ENCODE measurements at regions not wholly inside any gene's neighbourhood (a gene's known extent, or its start where the extent isn't known, plus 50 kb on each side); places are given as distances from the start of the nearest gene placed in this dataset.
"Not testable (repeated sequence)": the region's sequence is repeated elsewhere in the genome, so short reads cannot be mapped to it uniquely, and the experiment has no call there.

GRCh38 chr6:4725136-4725760 is 51.0 kb upstream of the CDYL start:
- H3K36me3 Mint-ChIP-seq, H3K27ac Mint-ChIP-seq, H3K9me3 Mint-ChIP-seq, DNase-seq, H3K4me3 Mint-ChIP-seq: not testable (repeated sequence)
- Mint-ChIP-seq H3K27me3 (peaks cover 12% of the 10 kb centered on the region), H3K4me1 (peaks cover 13% of the 10 kb centered on the region)

- H3K4me1 Mint-ChIP-seq: peaks cover 13% of the 10 kb centered on the region
- not testable (repeated sequence) for H3K27me3 Mint-ChIP-seq, H3K4me3 Mint-ChIP-seq, DNase-seq, H3K27ac Mint-ChIP-seq, H3K36me3 Mint-ChIP-seq, H3K9me3 Mint-ChIP-seq
Observed at GRCh38 chr6:4724727-4725126, 51.5 kb upstream of the CDYL start.

- no peaks in the 10 kb centered on the region for H3K9me3 Mint-ChIP-seq
- no peak for DNase-seq
- H3K27me3 Mint-ChIP-seq: peaks cover 3% of the 10 kb centered on the region
Observed at GRCh38 chr6:4723383-4723782, 52.8 kb upstream of the CDYL start.

GRCh38 chr6:4721368-4721767 is 54.8 kb upstream of the CDYL start:
- H3K4me3 Mint-ChIP-seq, H3K27me3 Mint-ChIP-seq, H3K4me1 Mint-ChIP-seq, H3K36me3 Mint-ChIP-seq, H3K27ac Mint-ChIP-seq, DNase-seq, H3K9me3 Mint-ChIP-seq: not testable (repeated sequence)

More at GRCh38 chr6:4723383-4723782, 52.8 kb upstream of the CDYL start:
- Mint-ChIP-seq H3K4me3 (no peak overlapping the region), H3K4me1 (peaks cover 13% of the 10 kb centered on the region), H3K36me3 (no peaks in the 10 kb centered on the region), H3K27ac (no peak overlapping the region)

GRCh38 chr6:4719491-4719890 is 56.7 kb upstream of the CDYL start:
- Mint-ChIP-seq H3K9me3 (no peaks in the 10 kb centered on the region), H3K36me3 (no peaks in the 10 kb centered on the region), H3K27ac (no peak overlapping the region), H3K4me3 (no peak overlapping the region), H3K27me3 (peaks cover 3% of the 10 kb centered on the region), H3K4me1 (peaks cover 4% of the 10 kb centered on the region)
- DNase-seq: no peak

GRCh38 chr6:4717856-4718255 is 58.3 kb upstream of the CDYL start:
- Mint-ChIP-seq H3K36me3 (no peaks in the 10 kb centered on the region), H3K27ac (no peak overlapping the region), H3K9me3 (no peaks in the 10 kb centered on the region), H3K27me3 (no peaks in the 10 kb centered on the region), H3K4me1 (peaks cover 4% of the 10 kb centered on the region), H3K4me3 (no peak overlapping the region)
- no peak for DNase-seq

GRCh38 chr6:4717124-4717523 is 59.1 kb upstream of the CDYL start:
- DNase-seq: no peak
- Mint-ChIP-seq H3K4me1 (peaks cover 4% of the 10 kb centered on the region), H3K27me3 (no peaks in the 10 kb centered on the region), H3K27ac (no peak overlapping the region), H3K4me3 (no peak overlapping the region), H3K9me3 (no peaks in the 10 kb centered on the region), H3K36me3 (no peaks in the 10 kb centered on the region)

- DNase-seq: no peak
- H3K4me1 Mint-ChIP-seq: peaks cover 4% of the 10 kb centered on the region
- no peak overlapping the region for H3K4me3 Mint-ChIP-seq
- H3K27me3 Mint-ChIP-seq: no peaks in the 10 kb centered on the region
- H3K9me3 Mint-ChIP-seq: no peaks in the 10 kb centered on the region
- H3K27ac Mint-ChIP-seq: no peak overlapping the region
- H3K36me3 Mint-ChIP-seq: no peaks in the 10 kb centered on the region
Observed at GRCh38 chr6:4714961-4715501, 61.2 kb upstream of the CDYL start.

GRCh38 chr6:4712291-4712690 is 63.9 kb upstream of the CDYL start:
- H3K4me3 Mint-ChIP-seq: no peak overlapping the region
- peaks cover 4% of the 10 kb centered on the region for H3K27me3 Mint-ChIP-seq
- H3K4me1 Mint-ChIP-seq: peaks cover 4% of the 10 kb centered on the region
- no peak overlapping the region for H3K27ac Mint-ChIP-seq
- DNase-seq: no peak
- no peaks in the 10 kb centered on the region for H3K36me3 Mint-ChIP-seq
- no peaks in the 10 kb centered on the region for H3K9me3 Mint-ChIP-seq

GRCh38 chr6:4707011-4707410 is 69.2 kb upstream of the CDYL start:
- Mint-ChIP-seq H3K36me3 (no peaks in the 10 kb centered on the region), H3K27me3 (peaks cover 4% of the 10 kb centered on the region), H3K4me3 (no peak overlapping the region), H3K9me3 (no peaks in the 10 kb centered on the region), H3K27ac (no peak overlapping the region), H3K4me1 (no peaks in the 10 kb centered on the region)
- no peak for DNase-seq

- Mint-ChIP-seq H3K36me3 (no peaks in the 10 kb centered on the region), H3K4me1 (no peaks in the 10 kb centered on the region), H3K27ac (no peak overlapping the region), H3K27me3 (peaks cover 4% of the 10 kb centered on the region), H3K9me3 (no peaks in the 10 kb centered on the region), H3K4me3 (no peak overlapping the region)
- DNase-seq: no peak
Observed at GRCh38 chr6:4705809-4706208, 70.4 kb upstream of the CDYL start.

GRCh38 chr6:4703382-4703781 is 72.8 kb upstream of the CDYL start:
- no peaks in the 10 kb centered on the region for H3K9me3 Mint-ChIP-seq
- H3K4me1 Mint-ChIP-seq: no peaks in the 10 kb centered on the region
- no peaks in the 10 kb centered on the region for H3K36me3 Mint-ChIP-seq
- H3K27ac Mint-ChIP-seq: no peak overlapping the region
- no peaks in the 10 kb centered on the region for H3K27me3 Mint-ChIP-seq
- DNase-seq: no peak
- no peak overlapping the region for H3K4me3 Mint-ChIP-seq

- H3K36me3 Mint-ChIP-seq: no peaks in the 10 kb centered on the region
- no peaks in the 10 kb centered on the region for H3K4me1 Mint-ChIP-seq
- no peaks in the 10 kb centered on the region for H3K9me3 Mint-ChIP-seq
- DNase-seq: no peak
- no peak overlapping the region for H3K27ac Mint-ChIP-seq
- H3K4me3 Mint-ChIP-seq: no peak overlapping the region
- peaks cover 10% of the 10 kb centered on the region for H3K27me3 Mint-ChIP-seq
Observed at GRCh38 chr6:4698901-4699659, 77.1 kb upstream of the CDYL start.

- peaks cover 23% of the 10 kb centered on the region for H3K27me3 Mint-ChIP-seq
- H3K4me3 Mint-ChIP-seq: no peak overlapping the region
- DNase-seq: no peak
- H3K27ac Mint-ChIP-seq: no peak overlapping the region
- H3K36me3 Mint-ChIP-seq: no peaks in the 10 kb centered on the region
- peaks cover 4% of the 10 kb centered on the region for H3K9me3 Mint-ChIP-seq
- H3K4me1 Mint-ChIP-seq: no peaks in the 10 kb centered on the region
Observed at GRCh38 chr6:4693173-4693970, 82.8 kb upstream of the CDYL start.

- no peaks in the 10 kb centered on the region for H3K4me1 Mint-ChIP-seq
- H3K4me3 Mint-ChIP-seq: no peak overlapping the region
- no peak for DNase-seq
- peaks cover 23% of the 10 kb centered on the region for H3K27me3 Mint-ChIP-seq
- peaks cover 4% of the 10 kb centered on the region for H3K9me3 Mint-ChIP-seq
- no peaks in the 10 kb centered on the region for H3K36me3 Mint-ChIP-seq
- no peak overlapping the region for H3K27ac Mint-ChIP-seq
Observed at GRCh38 chr6:4692664-4693063, 83.5 kb upstream of the CDYL start.
